ENCODE measurements at regions not wholly inside any gene's neighbourhood (a gene's known extent, or its start where the extent isn't known, plus 50 kb on each side); places are given as distances from the start of the nearest gene placed in this dataset.
"Not testable (repeated sequence)": the region's sequence is repeated elsewhere in the genome, so short reads cannot be mapped to it uniquely, and the experiment has no call there.

DNA sequence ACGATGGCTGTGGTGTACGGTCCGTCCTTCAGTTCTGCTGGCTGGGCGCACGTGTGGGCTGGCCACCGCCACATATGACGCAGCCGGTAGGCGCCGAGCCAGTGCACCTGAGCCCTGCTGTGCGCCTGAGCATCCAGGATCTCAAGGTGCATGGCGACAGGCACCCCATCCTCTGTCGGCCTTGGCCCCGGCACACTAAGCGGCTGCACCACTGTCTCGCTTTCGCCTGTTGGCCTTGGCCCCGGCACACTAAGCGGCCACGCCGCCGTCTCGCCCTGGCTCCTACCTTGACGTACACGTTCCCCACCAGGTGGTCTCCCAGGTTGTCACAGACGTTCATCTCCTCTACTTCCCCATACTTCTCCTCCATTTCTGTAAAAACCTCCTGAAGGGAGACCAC is 4034.6 kb upstream of the TPTE start:
- not testable (repeated sequence) for DNase-seq

DNA sequence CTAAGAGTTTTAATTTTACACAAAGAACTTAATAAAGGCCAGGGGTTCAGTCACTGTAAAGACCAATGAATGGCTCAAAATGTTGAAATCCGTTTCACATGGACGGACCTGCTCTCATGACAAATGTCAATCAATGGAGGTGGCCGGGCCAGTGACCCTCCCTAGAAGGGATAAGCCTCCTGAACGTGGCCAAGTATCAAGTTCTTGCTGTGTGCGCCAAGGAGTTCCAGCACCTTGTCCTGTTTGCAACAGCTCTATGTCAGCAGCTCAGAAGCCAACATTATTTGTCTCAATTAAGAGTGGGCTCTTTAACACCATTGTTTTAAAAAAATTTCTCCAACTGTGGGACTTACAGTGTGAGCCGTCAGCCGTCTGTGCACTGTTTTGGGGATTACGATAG is 4028.7 kb upstream of the TPTE start:
- DNase-seq, result not testable (repeated sequence)

DNA sequence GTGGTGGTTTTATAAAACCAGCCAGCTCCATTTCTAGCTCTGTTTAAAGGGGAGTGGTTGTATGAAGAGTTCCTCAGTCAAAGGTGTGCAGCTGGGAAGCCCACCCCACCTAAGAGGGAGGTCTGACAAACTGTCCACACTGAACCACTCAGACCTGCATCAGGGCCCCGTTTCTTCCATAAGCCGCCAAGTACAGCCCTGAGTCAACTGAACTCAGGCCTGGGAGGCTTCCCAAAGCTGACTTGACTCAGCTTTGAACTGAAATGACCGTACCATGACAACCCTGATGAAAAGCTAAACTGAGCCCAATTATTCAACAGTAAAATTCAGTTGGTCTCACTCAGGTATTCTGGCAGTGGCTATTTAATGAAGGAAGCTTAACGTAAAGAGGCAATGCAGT is 4027.4 kb upstream of the TPTE start:
- DNase-seq, result not testable (repeated sequence)

DNA sequence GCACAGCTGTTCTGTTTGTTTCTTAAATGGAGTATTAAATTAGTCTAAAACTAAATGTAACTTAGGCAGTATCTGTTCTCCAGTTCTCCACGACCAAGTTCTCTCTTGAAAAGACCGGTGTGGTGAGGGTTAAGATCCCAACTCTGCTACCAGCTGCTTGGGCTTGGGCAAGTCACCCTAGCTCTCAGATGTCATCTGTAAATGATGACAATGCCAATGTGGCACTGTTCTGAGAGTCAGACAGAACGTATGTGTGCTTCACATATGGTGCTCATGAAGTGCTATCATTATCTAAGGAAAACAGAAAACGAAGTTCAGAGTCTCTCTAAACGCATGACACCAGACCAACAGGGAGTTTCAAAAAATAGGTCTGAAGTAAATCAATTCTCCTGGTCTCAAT is 4025.0 kb upstream of the TPTE start:
- not testable (repeated sequence) for DNase-seq

DNA sequence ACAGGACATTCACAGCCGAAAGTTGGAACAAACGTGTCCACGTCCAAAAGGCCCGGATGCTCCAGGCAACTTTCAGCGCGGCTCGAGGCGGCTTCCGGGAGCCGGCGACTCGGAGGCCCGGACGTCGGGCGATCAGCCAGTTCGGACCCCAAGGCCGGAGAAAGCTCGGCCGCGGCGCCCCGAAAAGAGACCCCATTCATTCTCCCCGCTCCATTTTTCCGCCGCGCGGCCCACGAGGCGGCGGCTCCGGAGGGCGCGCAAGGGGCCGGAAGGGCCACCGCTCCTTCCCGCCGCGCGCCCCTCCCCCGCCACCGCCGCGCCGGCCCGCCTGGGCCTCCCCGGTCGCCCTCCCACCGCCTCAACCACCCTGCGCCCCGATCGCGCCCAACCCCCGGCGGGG is 4022.7 kb upstream of the TPTE start:
- not testable (repeated sequence) for DNase-seq

DNA sequence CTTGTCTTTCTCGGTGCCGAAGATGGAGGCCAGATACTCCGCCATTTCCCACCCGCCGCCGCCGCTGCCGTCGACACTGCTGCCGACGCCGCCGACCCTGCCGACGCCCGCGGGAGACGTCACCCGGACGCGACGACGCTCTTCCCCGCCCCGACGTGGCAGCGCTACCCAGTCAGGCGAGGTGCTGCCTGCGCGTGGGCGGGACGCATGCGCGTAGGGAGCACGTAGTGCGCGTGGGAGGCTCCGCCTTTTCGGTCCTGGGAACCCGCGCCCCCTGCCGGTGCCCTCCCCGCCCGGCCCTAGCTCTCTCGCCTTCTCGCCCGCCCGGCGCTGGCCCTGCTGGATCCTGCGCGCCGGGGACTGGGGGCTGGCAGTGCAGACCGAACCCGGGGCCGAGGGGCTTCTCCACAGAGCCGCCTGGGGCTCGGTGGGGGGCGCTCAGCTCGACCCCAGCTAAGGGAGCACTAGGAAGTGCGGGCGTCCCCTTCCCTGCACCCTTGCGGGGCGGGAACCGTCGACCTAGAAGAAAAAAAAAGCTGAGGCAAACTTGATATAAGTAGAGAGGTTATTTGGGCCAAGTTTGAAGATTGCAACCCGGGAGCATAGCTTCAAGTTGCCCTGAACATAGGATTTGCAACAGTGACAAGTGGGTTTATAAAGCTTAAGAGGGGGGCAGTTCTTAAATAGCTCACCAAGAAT is 4022.1 kb upstream of the TPTE start:
- peak; percentile 49 to 55 for DNase-seq

DNA sequence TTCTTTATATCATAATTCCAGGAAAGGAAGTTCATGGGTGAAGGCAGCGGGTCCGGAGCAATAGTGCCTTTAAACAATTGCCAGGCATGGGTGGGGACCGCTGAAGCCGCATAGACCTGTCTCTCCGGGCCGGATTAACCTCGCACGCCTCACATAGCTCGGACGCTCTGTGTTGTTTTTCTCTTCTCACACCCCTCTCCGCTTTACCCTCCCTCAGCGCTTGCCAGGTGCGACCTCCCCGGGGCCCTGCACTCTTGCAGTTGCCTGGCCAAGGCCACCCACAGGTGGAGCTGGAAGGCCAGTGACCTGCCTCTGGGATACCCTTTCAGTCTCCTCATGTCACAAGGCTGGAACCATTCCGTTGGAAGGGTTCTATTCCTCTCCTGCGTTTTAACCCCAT is 4021.5 kb upstream of the TPTE start:
- not testable (repeated sequence) for DNase-seq

DNA sequence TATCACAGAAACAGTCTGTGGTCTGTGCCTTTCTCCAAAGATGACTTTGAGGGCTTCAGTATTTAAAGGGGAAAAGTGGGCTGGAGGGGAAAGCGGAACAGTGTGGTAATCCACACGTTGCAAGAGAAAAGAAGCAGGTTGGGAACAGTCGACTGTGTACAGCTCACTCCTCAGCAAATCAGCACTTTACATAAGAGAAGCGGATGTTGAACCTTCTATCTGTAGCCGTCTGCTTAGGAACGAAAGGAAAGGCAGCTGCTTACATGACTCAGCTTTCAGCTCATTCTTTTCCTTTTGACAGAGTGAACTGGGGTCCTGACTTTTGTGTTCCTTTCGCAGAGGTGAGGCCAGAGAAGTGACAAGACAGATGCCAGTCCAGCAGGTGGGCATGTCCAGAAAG is 4020.7 kb upstream of the TPTE start:
- DNase-seq, result not testable (repeated sequence)

DNA sequence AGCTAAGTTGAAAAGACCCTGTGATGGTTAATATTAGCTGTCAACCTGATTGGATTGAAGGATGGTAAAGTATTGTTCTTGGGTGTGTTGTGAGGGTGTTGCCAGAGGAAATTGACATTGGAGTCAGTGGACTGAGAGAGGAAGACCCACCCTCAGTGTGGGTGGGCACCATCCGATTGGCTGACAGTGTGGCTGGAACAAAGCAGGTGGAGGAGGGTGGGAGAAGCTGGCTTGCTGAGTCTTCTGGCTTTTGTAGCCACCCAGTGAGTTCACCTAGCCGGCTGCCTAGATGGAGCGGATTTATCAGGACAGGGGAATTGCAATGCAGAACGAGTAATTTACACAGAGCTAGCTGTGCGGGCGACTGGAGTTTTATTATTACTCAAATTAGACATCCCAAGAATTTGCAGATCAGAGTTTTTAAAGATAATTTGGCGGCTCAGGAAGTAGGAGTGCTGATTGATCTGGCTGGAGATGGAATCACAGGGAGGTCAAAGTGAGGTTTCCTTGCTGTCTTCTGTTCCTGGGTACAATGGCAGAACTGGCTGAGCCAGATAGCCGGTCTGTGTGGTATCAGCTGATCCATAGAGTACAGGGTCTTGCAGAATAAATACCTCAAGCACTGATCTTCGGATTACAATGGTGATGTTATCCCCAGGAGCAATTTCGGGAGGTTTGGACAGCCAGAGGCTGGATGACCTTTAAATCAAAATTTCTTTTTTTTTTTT is 4015.1 kb upstream of the TPTE start:
- DNase-seq, result not testable (repeated sequence)

DNA sequence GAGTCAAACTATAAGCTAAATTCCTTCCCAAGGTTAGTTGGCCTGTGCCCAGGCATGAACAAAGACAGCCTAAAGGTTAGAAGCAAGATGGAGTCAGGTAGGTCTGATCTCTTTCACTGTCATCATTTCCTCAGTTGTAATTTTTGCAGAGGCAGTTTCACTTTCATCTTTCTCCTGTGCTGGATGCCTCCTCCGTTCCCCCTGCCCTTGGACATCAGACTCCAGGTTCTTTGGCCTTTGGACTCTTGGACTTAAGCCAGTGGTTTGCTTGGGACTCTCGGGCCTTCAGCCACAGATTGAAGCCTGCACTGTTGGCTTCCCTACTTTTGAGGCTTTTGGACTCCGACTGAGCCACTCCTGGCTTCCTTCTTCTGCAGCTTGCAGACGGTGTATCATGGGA is 4013.8 kb upstream of the TPTE start:
- DNase-seq, result not testable (repeated sequence)

DNA sequence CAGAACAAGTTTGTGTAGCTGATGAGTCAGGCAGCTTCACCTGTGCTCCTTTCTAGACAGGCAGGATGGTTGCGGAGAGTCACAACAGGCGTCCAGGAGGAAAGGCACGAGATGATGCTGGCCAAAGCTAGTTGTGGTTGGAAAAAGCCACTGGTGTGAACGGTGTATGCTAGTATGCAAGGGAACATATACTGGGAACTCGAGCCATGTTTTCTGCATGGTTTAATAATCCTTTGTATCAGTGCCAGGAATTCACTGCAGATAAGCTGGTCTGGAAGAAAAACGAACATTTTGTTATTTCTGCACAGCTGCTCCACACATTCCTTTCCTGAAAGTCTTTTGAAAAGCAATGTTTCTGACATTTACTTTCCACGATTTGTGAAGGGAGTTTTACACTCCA is 3999.6 kb upstream of the TPTE start:
- DNase-seq, result not testable (repeated sequence)

DNA sequence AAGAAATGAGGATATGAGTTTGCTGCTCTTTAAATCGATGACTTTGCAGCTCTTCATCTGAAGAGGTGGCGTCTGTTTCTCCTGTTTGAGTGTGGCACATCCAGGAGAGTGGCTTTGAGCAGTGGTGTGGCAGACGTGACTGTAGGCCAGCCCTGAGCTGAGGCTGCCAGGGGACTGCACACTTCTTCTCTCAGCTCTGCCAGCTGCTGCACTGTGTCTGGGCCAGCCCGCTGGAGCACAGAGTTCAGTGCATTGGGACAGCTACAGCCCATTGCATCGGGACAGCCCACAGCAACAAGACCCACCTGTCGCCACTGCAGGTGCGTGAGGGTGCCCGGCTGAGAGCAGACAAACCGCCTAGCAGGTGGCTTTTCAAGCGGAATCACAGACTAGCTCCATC is 3995.2 kb upstream of the TPTE start:
- not testable (repeated sequence) for DNase-seq

DNA sequence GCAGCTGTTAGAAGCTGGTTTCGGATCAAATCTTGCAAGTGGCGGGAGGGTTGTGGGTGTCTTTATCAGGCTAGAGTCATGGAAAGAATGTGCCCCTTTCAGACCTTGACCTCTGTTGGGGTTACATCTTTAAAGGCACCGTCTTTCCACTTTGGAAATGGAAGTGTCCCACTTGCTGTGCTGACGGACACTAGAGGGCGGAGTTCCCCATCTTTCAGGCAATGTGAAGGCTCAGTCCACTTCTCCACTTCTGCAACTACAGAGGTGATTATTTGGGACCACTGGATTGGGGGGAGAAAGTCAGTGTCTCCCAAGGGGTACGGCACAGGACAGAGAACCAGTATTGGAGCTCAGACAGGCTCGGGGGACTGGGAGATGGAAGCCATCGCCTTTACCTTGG is 3990.7 kb upstream of the TPTE start:
- DNase-seq, result not testable (repeated sequence)

DNA sequence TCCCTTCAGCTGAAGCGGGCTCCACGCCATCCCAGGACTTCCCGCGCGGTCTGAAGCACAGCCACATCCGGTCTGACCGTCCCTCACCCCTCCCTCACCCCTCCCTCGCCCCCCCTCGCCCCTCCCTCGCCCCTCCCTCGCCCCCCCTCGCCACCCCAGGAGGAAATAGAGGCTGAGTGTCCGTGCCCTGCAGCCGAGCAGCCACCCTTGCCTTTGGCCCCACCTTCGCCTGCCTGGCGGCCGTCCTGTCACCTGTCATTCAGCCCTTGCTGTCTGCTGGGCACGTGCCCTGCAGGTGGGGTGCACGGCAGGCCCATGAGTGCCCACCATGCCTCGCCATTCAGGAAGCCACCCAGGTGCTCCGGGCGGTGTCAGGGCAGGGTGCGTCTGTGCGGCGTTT is 3988.1 kb upstream of the TPTE start:
- DNase-seq, result not testable (repeated sequence)

DNA sequence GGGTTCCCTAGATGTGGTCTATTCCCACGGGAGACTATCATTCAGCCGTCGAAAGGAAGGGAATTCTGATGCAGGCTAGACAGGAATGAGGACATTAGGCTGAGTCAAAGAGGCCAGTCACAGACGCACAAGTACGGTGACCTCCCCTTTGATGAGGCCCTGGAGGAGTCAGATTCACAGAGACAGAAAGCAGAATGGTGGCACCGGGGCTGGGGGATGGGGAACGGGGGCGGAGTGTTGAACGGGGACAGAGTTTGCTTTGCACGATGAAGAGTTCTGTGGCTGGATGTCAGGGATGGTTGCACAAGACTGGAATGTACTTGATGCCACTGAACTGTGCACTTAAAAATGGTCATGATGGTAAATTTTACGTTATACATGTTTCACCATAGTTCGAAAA is 3983.1 kb upstream of the TPTE start:
- DNase-seq, result not testable (repeated sequence)

DNA sequence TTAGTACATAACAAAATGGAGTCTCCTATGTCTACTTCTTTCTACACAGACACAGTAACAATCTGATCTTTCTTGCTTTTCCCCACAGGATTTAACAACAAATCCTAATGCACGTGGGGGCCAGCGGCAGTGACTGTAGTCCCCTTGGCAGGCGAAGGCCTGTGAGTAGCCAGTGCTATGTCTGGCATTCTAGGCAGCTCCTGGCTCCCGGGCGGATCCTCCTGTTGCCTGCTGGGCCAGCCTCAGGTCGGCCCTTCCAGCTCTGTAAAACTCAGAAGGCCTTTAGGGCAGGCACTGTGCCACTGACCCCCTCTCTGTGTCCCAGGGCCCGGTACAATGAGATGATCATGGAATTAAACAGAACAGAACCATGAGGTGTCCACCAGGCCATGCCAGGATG is 3981.7 kb upstream of the TPTE start:
- not testable (repeated sequence) for DNase-seq

DNA sequence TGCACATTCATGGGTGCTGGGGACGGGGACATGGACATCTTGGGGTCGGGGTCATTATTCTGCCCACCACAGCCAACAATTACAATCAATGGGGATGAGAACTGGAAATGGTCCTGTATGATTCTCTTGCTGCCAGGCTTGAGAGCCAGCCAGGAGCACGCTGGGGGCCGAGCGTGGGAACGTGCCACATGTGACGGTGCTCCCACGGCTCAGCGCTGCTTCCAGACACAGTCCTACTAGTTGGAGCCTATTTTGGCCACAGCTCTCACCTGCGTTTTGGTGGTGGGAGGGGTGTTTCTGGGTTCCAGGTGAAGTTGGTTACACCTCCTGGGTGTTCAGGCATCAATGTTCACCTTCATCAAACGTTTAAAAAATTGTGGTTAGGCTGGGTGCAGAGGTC is 3980.3 kb upstream of the TPTE start:
- DNase-seq, result not testable (repeated sequence)

DNA sequence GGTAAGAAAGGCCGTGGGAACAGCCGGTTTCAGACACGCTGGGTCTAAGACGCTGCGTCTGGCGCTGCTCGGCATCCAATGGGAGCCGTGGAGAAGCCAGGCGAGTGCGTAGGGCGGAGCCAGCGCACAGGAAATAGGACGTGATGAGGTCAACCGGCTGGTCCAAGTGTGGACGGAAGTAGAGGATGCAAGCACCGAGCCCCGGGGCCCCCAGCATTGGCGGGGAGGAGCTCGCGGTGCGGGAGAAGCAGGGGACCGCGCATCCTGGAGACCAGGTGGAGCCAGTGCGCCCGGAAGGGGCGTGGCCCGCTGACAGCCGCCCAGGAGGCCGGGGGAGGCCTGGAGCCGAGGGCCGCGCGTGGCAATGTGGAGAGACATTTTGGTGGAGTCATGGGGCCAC is 3976.1 kb upstream of the TPTE start:
- not testable (repeated sequence) for DNase-seq

DNA sequence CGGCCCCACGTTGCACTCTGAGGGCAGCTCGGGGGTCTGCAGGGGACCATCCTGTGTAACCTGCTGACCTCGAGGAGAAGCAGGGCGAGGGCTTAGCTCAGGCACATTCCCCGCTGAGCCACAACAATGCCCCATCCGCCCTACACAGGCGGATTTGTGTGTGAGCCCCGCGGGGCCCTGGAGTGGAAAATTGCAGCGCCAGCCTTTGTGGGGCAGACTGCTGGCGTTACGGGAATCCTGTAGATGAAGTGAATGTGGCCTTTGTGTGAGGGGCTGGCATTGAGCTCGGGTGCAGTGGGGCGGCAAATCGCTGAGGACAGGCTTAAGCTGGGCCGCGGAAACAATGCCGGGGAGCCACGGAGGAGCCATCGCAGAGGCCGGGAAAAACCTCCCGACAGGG is 3970.3 kb upstream of the TPTE start:
- DNase-seq, result not testable (repeated sequence)

DNA sequence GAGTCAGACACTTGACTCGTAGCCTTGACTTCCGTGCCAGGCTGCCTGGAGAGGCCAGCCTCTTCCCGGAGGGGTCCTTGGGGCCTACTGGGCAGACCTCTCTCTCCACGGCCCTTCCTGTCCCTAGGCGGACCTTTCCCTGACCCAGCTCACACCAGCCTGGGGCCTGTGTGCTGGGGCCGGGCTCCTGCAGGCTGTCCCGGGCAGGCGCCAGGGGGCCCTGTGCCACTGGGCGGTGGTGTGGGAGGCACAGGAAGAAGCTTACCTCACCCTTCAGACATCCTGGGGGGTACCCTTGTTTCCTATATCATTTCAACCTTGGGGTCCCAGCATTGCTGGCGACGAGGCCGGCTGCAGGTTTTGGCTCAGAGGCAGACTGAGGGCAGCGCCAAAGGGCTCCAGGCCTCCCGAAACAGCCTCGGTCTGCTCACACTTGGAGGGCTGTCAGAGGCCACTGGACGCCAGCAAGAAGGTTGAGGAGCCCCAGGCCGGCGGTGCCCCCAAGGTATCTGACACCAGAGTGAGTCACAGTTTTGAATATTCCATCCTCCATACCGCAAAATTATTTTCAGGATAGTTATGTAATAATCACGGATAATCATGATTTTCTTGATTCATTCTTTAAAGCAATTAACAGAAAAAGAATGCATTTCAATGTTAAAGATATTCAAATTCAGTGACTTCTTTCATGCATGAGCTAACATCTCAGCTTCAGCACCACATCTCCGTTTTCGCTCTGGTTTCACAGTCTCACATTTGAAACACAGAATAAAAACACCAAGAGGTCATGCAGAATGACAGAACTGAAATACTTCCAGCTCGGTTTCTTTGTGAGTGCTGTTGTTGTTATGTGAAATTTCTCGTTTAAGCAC is 3967.6 kb upstream of the TPTE start:
- DNase-seq, result not testable (repeated sequence)

DNA sequence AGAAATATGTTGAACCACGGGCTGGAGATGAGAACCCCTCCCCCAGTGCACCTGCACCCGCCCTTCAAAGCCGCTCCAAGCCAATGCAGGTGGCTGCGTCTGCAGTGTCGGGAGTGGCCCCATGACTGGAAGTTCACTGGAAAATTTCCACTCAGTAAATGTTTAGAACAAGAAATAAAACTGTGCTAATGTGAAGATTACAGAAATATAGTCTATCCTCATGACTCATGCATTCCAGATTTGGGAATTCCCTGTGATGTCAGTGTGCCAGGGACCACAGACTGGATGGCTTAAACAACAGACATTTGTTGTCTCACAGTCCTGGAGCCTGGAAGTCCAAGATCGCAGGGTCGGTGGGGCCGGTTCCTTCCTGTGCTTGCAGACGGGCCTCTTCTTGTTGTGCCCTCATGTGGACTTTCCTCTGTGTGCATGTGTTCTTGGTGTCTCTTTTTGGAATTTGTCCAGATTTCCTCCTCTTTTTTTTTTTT is 3967.0 kb upstream of the TPTE start:
- not testable (repeated sequence) for DNase-seq

DNA sequence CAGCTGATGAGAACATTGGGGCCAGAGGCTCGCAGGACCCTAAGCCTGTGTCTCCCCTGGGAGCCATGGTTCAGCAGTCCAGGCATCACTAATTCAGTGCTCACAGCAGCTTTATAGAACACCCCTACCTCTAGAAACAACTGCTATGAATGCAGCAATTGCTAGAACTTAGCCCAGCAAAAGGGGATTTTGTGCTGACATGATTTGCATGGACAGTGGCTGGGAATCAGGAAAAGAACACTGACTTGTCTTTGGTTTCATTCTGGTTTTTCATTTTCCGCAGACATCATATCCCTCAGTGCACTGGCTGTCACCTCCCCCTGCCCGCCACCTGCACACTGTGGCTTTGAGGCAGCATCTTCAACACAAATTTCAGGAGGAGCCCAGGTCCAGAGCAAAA is 3964.9 kb upstream of the TPTE start:
- not testable (repeated sequence) for DNase-seq

DNA sequence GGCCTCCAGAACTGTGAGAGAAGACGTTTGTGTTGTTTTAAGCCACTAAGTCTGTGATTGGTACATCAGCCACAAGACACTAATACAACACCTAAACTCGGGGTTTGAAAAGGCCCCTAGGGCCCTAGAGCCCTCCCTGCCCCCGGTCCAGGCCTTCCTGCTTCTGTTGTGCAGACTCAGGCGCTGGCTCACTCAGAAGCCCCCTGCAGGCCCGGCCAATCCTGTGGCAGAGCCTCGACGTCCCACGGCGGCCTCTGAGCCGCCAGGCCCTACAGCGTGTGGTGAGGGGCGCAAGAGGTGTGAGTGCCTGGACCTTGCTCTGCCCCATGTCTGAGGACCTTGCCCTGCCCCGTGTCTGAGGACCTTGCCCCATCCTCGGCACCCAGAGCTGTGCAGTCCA is 3964.0 kb upstream of the TPTE start:
- not testable (repeated sequence) for DNase-seq
